Endothelial cell of umbilical vein (primary cell): ENCODE measurements at regions not wholly inside any gene's neighbourhood (a gene's known extent, or its start where the extent isn't known, plus 50 kb on each side); places are given as distances from the start of the nearest gene placed in this dataset.

Experiments
- BruUV-seq: library from RNA; stranded (reverse); fragments of 400-500 nt; replicated peaks from 2 replicates; lab custom pipeline; 2021; lab: Mats Ljungman, UMichigan
- CTCF ChIA-PET: fragments of 300-600, 350-600 bp; sonication (Branson Sonifier 250); formaldehyde crosslinking; loops from one replicate; lab custom pipeline; 2021; ENCODE audit warnings: antibody characterized with exemption, inconsistent platforms; lab: Charles Lee
- POLR2A ChIA-PET: fragments of 300-600, 350-600 bp; sonication (Branson Sonifier 250); formaldehyde crosslinking; loops from one replicate; lab custom pipeline; 2021; ENCODE audit warnings: antibody characterized with exemption, inconsistent platforms; lab: Charles Lee
- DNase-seq: peaks from one replicate; pipeline ENCODE4 v3.0.0-alpha.2; 2011; ENCODE audit warnings: low read depth, low spot score
- FAIRE-seq: peaks from 2 replicates; lab custom pipeline; 2011; peaks lifted over from hg19 to GRCh38; lab: Jason Lieb, UNC
- H2AFZ ChIP-seq: 2 replicates; pipeline ENCODE4 v1.6.0; 2012; ENCODE audit warnings: low read depth, low read length, control low read depth, inconsistent platforms
- H3K27ac ChIP-seq: 2 replicates; pipeline ENCODE4 v1.5.1; 2011; ENCODE audit warnings: low read depth, mild to moderate bottlenecking, control low read depth, low read length, moderate library complexity; ENCODE audit not compliant: insufficient read depth
- H3K27me3 ChIP-seq, 2 experiments: 2 replicates each; pipeline versions ENCODE4 v1.6.0 to v1.6.1; 2011; ENCODE audit warnings: low read length in 2 of 2, mixed read lengths in 1 of 2; ENCODE audit not compliant: control insufficient read depth in 2 of 2, insufficient read depth in 2 of 2
- H3K36me3 ChIP-seq, 2 experiments: 2 replicates in 1 of 2; 3 replicates in 1 of 2; pipeline ENCODE4 v1.5.1; 2011; ENCODE audit warnings: low read length in 2 of 2, mild to moderate bottlenecking in 1 of 2, moderate library complexity in 1 of 2; ENCODE audit not compliant: control insufficient read depth in 2 of 2, insufficient read depth in 2 of 2; ENCODE audit errors: extremely low read depth in 1 of 2
- H3K4me1 ChIP-seq: 3 replicates; pipeline ENCODE4 v1.5.1; 2011; ENCODE audit warnings: mild to moderate bottlenecking, low read length; ENCODE audit not compliant: control insufficient read depth, insufficient read depth; ENCODE audit errors: extremely low read depth
- H3K4me2 ChIP-seq: 2 replicates; pipeline ENCODE4 v1.6.1; 2011; ENCODE audit warnings: low read length, control low read depth, mixed read lengths; ENCODE audit not compliant: insufficient read depth
- H3K4me3 ChIP-seq, 3 experiments: fragments of 200-600 bp in 1 of 3; sonication (generic), shearing (Covaris generic) in 1 of 3; replicated peaks in 1 of 3; 2 replicates each; pipeline ENCODE4 v1.5.1; 2011 to 2016; ENCODE audit warnings: control low read depth in 3 of 3, low read length in 3 of 3, mild to moderate bottlenecking in 2 of 3, inconsistent platforms in 1 of 3, low read depth in 1 of 3, moderate library complexity in 1 of 3; ENCODE audit not compliant: insufficient read depth in 1 of 3
- H3K79me2 ChIP-seq: 2 replicates; pipeline ENCODE4 v1.6.0; 2012; ENCODE audit warnings: low read length, inconsistent platforms; ENCODE audit not compliant: control insufficient read depth, insufficient read depth
- H3K9ac ChIP-seq: replicated peaks from 2 replicates; pipeline ENCODE3; 2011; ENCODE audit warnings: low read length, control low read depth; ENCODE audit not compliant: insufficient read depth; ENCODE audit errors: extremely low read depth
- H3K9me1 ChIP-seq: replicated peaks from 3 replicates; pipeline ENCODE4 v1.6.0; 2011; ENCODE audit warnings: mild to moderate bottlenecking, low read length; ENCODE audit not compliant: control insufficient read depth, insufficient read depth; ENCODE audit errors: extremely low read depth
- H3K9me3 ChIP-seq: replicated peaks from 2 replicates; pipeline ENCODE4 v1.5.1; 2012; ENCODE audit warnings: low read length, inconsistent platforms; ENCODE audit not compliant: control insufficient read depth, insufficient read depth
- H4K20me1 ChIP-seq: replicated peaks from 2 replicates; pipeline ENCODE3; 2011; ENCODE audit warnings: mild to moderate bottlenecking, low read length; ENCODE audit not compliant: control insufficient read depth, insufficient read depth; ENCODE audit errors: extremely low read depth
- FOS ChIP-seq: IDR thresholded peaks from 2 replicates; pipeline ENCODE4 v1.6.1; 2011; ENCODE audit warnings: mild to moderate bottlenecking, low read length, moderate library complexity, borderline replicate concordance; ENCODE audit not compliant: insufficient read depth
- JUN ChIP-seq: IDR thresholded peaks from 2 replicates; pipeline ENCODE4 v1.6.1; 2011; ENCODE audit warnings: borderline replicate concordance, low read depth; ENCODE audit not compliant: insufficient read length, insufficient read depth
- MYC ChIP-seq: IDR thresholded peaks from one replicate; pipeline ENCODE4 v1.6.1; 2011; ENCODE audit warnings: mild to moderate bottlenecking, low read depth, low read length
- POLR2A ChIP-seq: IDR thresholded peaks from 2 replicates; pipeline ENCODE4 v1.6.1; 2012; ENCODE audit warnings: low read depth, mild to moderate bottlenecking, control low read depth, low read length
- dilution Hi-C: fragments of 300-500 bp; cut with MboI; formaldehyde crosslinking; loops from one replicate; pipeline ENCODE4 v1.15.0; 2019; ENCODE audit warnings: low sequenced_read_pairs; ENCODE audit not compliant: extremely low pct_ligation_motif_present
- intact Hi-C: fragments of 100-400 bp; cut with micrococcal nuclease; formaldehyde crosslinking; loops from one replicate; pipeline ENCODE4 v1.10.0; 2022
- TF ChIP-seq, protein P1 (sequence below): IDR thresholded peaks from 2 replicates; pipeline ENCODE4 v1.6.1; 2011; ENCODE audit not compliant: insufficient read depth, insufficient read length
- TF ChIP-seq, protein P2 (sequence below), 2 donors: IDR thresholded peaks; 1 replicate in 1 of 2; 2 replicates in 1 of 2; pipeline ENCODE4 v1.5.1; 2011; ENCODE audit warnings: low read length in 2 of 2, mild to moderate bottlenecking in 2 of 2, moderate library complexity in 2 of 2, control low read depth in 1 of 2, inconsistent platforms in 1 of 2, low read depth in 1 of 2; ENCODE audit not compliant: insufficient read depth in 1 of 2; ENCODE audit errors: extremely low read depth in 1 of 2

DNA sequence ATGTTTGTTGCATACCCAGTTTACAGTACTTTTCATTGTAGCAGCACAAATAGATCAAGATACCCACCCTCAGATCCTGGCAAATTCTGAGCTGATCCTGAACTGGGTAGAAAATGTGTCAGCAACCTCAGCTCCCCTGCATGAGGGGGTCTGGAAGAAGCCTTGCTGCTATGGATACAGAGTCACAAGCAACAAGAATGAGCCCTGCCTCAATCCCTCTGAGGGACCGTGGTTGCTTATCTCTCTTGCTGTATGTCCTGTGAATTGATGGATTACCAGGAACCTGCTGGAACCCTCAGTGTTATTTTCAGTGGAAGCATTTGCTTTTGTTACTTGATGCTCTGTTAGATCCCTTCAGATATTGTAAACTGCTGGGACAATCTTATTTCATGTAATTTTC lies 331.0 kb downstream of the STIM2 start:
- no peaks in the 10 kb centered on the region for H3K27me3 ChIP-seq

More for the DNA sequence above, 331.0 kb downstream of the STIM2 start:
- no peak overlapping the region for H3K4me3 ChIP-seq
- BruUV-seq: no TSS peak
- DNase-seq (no peak), FAIRE-seq (no peak)
- no peaks in the 10 kb centered on the region for H3K79me2 ChIP-seq
- H3K9me1 ChIP-seq: no peaks in the 10 kb centered on the region
- H3K9ac ChIP-seq: no peak overlapping the region
- H3K27ac ChIP-seq: no peak overlapping the region
- peaks cover 2% of the 10 kb centered on the region for H3K9me3 ChIP-seq
- TF ChIP-seq FOS (no peak), MYC (no peak), JUN (no peak), POLR2A (no peak)
- TF ChIP-seq, protein P1, sequence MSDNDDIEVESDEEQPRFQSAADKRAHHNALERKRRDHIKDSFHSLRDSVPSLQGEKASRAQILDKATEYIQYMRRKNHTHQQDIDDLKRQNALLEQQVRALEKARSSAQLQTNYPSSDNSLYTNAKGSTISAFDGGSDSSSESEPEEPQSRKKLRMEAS: no peak
- TF ChIP-seq, protein P2, sequence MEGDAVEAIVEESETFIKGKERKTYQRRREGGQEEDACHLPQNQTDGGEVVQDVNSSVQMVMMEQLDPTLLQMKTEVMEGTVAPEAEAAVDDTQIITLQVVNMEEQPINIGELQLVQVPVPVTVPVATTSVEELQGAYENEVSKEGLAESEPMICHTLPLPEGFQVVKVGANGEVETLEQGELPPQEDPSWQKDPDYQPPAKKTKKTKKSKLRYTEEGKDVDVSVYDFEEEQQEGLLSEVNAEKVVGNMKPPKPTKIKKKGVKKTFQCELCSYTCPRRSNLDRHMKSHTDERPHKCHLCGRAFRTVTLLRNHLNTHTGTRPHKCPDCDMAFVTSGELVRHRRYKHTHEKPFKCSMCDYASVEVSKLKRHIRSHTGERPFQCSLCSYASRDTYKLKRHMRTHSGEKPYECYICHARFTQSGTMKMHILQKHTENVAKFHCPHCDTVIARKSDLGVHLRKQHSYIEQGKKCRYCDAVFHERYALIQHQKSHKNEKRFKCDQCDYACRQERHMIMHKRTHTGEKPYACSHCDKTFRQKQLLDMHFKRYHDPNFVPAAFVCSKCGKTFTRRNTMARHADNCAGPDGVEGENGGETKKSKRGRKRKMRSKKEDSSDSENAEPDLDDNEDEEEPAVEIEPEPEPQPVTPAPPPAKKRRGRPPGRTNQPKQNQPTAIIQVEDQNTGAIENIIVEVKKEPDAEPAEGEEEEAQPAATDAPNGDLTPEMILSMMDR (IDR thresholded peaks at IDR 0.05; ENCODE audit: extremely low read depth in 1 of 2, insufficient read depth in 1 of 2, low read depth in 1 of 2, low read length in 2 of 2): no peak
- intact Hi-C loops (no loop called here), dilution Hi-C loops (no loop called here)
- POLR2A ChIA-PET: no interaction called here
- no peak overlapping the region for H2AFZ ChIP-seq
- H3K36me3 ChIP-seq: no peaks in the 10 kb centered on the region
- H3K4me1 ChIP-seq: no peaks in the 10 kb centered on the region
- CTCF ChIA-PET: no interaction called here
- H3K4me2 ChIP-seq: no peak overlapping the region
- H4K20me1 ChIP-seq: no peaks in the 10 kb centered on the region
